Middle frontal gyrus (tissue), 1 donor: ENCODE measurements at regions not wholly inside any gene's neighbourhood (a gene's known extent, or its start where the extent isn't known, plus 50 kb on each side); places are given as distances from the start of the nearest gene placed in this dataset.

Experiments used
- DNase-seq: peaks from one replicate; pipeline ENCODE4 v3.0.0-alpha.2; 2015; ENCODE audit warnings: low spot score; ENCODE audit errors: extremely low spot score

DNA sequence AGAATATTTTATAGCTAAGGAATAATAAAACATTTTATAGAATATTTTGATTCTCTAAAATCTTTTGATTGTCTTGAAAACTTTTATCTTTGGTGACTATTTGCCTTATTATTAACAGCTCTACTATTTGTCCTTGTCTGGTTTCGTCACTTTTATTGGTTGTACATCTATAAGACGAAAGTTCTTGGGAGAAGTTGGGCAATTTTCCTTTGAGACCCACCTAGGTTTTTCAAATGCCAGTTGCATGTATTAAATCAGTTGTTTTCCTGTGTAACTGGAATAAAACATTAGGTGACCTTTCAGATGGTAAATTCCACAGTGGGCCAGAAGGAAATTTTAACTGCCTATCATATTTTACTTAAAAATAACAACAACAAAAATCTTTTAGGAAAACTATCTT lies 1245.7 kb downstream of the SI start:
- no peak for DNase-seq

DNA sequence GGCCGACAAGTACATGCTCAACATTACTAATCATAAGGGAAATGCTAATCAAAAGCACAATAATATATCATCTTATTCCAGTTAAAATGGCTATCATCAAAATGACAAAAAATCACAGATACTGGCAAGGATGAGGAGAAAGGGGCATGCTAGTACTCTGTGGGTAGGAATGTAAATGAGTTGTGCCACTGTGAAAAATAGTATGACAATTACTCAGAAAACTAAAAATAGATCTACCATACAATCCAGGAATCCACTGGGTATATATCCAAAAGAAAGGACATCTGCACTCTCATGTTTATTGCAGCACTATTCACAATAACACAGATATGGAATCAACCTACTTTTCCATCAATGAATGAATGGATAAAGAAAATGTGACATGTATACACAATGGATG lies 1256.5 kb downstream of the SI start:
- no peak for DNase-seq

DNA sequence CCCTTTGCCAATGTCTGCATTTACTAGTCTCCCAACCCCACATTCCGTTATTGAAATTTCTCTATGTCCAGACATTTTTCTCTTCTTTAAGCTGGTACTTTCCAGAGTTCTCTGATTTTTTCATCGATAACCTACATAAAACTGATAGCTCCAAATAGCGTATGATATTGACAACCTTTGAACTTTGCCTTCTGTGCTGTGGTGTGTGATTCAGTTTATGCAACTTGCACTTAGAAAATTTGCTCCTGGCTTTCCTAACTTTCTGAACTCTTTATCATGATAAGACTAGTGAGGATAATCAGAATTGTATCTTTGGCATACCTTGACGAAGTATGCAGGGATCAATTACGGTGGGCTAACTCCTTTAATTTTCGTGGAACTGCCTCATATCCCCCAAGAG lies 1261.3 kb downstream of the SI start:
- no peak for DNase-seq

- no peak for DNase-seq
Observed at GRCh38 chr3:163813935-163814334, 1264.4 kb downstream of the SI start.

DNA sequence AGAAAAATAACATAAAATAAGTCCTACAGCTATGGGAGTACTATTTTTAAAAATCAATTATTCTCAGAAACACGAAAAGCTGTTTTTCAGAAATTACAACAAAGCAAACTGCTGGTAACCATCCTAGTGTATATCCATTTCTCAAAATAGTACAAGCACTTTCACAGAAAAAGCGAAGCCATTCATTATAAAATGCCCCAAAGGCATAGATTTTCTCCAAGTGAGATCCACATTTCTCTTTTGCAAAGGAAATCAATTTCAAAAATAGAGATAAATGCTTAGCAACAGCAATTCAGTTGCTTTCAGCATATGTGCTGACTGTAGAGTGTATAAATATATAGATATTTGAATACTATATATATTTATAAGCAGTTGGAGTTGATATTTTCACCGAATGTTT lies 1266.3 kb downstream of the SI start:
- DNase-seq = no peak

GRCh38 chr3:163809540-163809993 lies 1268.7 kb downstream of the SI start:
- DNase-seq = no peak

GRCh38 chr3:163786416-163786815 lies 1291.9 kb downstream of the SI start:
- no peak for DNase-seq

DNA sequence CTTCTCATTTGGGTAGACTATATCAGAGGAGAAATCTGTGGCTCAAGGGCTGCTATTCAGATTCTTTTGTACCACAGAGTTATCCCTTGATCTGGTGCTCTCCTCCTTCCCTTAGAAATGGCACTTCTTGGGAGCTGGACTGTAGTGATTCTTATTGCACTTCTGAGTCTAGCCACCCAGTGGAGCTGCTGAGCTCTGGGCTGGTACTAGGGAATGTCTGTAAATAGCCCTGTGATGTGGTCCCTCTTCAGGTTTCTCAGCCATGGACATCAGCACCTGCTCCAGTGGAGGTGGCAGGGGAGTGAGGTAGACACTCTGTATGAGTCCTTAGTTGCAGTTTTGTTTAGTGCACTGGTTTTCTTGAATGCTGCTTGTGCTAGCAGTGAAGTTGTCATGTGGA lies 1292.6 kb downstream of the SI start:
- DNase-seq = no peak

DNA sequence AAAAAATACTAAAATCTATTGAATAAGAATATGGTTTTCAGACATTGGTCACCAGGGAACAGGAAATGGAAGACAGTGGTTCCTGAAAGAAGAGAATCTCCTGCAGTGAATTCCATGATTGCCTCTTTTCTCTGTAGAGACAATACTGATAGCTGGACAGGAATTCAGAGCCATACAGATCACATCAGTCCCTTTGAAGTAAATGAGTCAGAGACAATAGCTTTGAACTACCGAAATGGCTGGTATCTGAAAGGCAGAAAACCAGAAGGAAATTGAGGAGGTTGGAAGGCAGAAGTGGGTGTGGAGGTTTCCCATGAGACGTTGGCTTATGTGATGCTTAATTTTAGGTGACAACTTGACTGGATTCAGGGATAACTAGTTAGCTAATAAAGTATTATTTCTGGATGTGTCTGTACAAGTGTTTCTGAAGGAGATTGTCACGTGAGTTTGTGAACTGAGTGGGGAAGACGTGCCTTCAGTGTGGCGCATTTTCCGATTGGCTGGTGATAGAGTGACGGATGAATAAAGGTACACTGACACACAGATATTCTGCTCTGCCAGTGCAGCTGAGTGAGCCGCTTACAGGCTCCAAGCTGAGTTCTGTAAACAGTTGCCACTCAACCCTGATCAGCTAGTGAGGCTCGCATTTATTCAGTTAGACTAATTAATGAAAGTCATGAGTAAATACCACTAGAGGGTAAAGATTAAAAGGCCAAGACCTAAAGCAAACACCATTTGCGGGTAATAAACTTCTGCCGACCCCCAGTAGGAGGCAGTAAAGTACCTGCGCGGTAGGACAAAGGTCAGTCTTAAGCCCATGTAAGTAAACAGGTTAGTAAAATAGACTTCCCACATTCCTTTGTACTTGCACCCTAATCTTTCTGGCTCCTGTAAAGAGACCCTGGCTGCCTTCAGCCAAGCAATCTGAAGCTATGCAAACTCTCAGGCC lies 1298.6 kb downstream of the SI start:
- no peak for DNase-seq

DNA sequence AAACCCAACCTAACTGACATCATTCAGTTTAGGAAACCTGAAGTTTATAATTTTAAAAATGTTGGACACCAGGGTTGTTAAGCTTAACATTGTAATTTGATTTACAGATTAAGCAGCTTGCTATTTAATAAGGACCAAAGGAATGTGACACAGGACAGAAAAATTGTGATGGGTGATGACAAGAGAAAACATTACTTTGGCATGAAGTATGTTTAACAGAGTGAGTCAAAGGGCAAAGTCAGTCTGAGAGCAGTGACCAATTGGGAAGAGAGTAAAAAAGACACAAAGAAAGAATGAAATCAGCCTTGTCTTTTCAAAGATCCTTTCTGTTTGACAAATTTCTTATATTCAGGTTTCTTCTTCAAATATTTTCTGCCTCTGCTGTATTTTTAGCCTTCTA lies 1301.6 kb downstream of the SI start:
- DNase-seq = no peak

DNA sequence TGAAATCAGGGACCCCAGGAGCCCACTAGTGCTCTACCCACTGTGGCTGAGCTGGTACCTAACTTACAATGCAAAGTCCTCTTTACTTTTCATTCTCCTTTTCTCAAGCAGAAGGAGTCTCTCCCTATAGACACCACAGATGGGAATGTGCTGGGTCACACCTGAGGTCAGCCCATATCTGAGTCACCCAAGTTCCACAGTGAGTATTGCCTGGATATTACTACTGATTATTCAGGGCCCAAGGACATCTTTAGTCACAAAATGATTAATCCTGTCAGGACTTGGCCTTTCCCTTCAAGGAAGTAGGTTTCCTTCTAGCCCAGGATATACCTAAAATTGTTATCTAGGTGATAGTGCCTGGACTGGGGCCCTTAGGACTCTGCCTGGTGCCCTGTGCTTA lies 1305.2 kb downstream of the SI start:
- DNase-seq = no peak

- no peak for DNase-seq
Observed at GRCh38 chr3:163768048-163768447, 1310.2 kb downstream of the SI start.

DNA sequence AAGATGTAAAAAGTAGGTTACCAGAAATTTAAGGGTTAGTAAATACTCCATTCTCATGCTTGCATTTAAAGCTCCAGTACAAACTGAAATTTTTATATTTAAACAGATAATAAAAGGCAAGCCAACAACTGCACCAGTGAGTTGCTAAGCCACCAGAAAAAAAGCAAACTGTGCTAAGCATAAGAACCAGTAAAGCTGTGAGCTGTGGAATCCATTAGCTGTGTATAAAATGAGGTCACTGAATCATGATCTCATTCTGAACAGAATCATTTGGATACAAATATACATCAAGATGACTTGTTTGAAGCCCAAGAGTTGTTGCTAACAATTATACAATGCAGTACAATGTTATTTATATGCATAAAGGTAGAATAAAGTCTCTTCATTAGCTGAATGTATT lies 1312.2 kb downstream of the SI start:
- DNase-seq = no peak

GRCh38 chr3:163753033-163753432 lies 1325.3 kb downstream of the SI start:
- no peak for DNase-seq

DNA sequence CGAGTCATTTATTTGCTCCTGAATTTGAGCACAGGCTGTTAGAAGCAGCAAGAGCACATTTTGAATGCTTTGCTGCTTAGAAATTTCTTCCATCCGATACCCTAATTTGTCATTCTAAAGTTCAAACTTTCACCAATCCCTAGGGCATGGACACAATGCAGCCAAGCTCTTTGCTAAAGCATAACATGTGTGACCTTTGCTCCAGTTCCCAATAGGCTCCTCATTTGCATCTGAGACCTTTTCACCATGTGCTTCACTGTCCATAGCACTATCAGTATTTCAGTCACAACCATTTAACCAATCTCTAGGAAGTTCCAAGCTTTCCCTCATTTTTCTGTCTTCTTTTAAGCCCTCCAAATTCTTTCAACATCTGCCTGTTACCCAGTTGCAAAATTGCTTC lies 1333.1 kb downstream of the SI start:
- no peak for DNase-seq

GRCh38 chr3:163735394-163735793 lies 1342.9 kb downstream of the SI start:
- DNase-seq = no peak

- DNase-seq = no peak
Observed at GRCh38 chr3:163730684-163731083, 1347.6 kb downstream of the SI start.

DNA sequence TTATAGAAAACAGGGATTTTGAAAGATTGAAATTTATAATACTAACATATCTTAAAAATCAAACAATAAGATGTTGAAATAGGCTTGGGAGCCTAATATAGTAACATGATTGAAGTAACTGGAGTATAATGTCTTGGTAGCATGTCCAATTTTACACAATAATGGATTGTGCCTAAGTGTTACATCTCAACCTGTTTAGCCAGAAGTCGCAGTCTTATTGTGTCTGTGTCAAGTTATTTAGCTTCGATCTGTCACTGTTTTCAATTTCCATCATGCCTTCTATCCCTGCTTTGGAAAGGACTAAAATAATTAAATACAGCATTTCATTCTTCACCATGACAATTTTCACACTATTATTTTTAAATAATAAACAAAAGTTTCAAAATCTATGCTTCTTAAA lies 1352.2 kb downstream of the SI start:
- no peak for DNase-seq

- no peak for DNase-seq
Observed at GRCh38 chr3:163722405-163722804, 1355.9 kb downstream of the SI start.

GRCh38 chr3:163721596-163721995 lies 1356.7 kb downstream of the SI start:
- no peak for DNase-seq

- no peak for DNase-seq
Observed at GRCh38 chr3:163717377-163717776, 1360.9 kb downstream of the SI start.

DNA sequence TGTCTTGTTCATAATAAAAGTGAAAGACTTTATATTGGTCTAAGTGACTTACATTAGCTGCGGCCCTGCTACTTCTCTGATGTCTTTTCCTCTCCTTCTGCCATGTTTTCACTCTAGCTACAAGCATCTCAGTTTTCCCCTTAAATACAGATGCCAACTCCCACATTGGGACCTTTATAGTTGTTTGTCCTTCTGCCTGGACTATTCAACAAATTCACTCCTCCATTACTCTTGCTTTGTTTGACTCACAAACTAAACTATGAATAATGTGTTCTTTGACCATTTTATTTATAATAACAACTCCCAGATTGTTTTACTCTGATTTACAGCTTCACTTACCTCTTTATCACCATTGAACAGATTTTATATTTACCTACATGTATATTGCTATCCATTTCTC lies 1369.9 kb downstream of the SI start:
- DNase-seq = no peak

- DNase-seq = no peak
Observed at GRCh38 chr3:163707659-163708058, 1370.6 kb downstream of the SI start.
